H1 (cell line): ENCODE measurements at regions not wholly inside any gene's neighbourhood (a gene's known extent, or its start where the extent isn't known, plus 50 kb on each side); places are given as distances from the start of the nearest gene placed in this dataset.

Source experiments
- BCL11A ChIP-seq, 2 experiments: IDR thresholded peaks; one replicate each; pipeline ENCODE4 v1.6.1; 2011; ENCODE audit warnings: low read depth in 2 of 2, low read length in 2 of 2, mild to moderate bottlenecking in 2 of 2
- CREB1 ChIP-seq: IDR thresholded peaks from 2 replicates; pipeline ENCODE4 v1.6.1; 2012; ENCODE audit warnings: inconsistent platforms
- NRF1 ChIP-seq: IDR thresholded peaks from 2 replicates; pipeline ENCODE4 v1.6.1; 2011; ENCODE audit warnings: mild to moderate bottlenecking, low read depth, low read length, improper control_type of control experiment

DNA sequence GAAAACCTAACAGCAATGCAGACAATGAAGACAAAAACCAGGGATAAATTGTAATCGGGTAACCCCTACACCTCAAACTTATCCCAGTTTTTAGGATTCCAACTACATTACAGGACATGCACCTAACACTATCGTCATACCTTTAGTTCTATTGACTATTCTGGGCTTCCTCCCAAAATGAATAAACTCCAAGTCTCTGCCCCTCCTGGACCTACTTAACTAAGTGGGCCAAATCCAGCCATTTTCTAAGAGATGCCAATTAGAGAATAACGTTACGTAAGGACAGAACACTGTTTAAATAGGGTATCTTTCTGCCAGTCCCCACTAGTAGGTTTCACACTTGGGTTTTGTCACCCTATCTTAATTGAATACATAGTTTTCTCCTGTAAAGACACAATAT, 253.1 kb upstream of the MKLN1 start (continued):
- no peak for TF ChIP-seq CREB1
- TF ChIP-seq NRF1 = no peak
- TF ChIP-seq BCL11A (IDR thresholded peaks at IDR 0.05; ENCODE audit: low read depth in 2 of 2, low read length in 2 of 2) = no peak
